ENCODE measurements at regions not wholly inside any gene's neighbourhood (a gene's known extent, or its start where the extent isn't known, plus 50 kb on each side); places are given as distances from the start of the nearest gene placed in this dataset.

DNA sequence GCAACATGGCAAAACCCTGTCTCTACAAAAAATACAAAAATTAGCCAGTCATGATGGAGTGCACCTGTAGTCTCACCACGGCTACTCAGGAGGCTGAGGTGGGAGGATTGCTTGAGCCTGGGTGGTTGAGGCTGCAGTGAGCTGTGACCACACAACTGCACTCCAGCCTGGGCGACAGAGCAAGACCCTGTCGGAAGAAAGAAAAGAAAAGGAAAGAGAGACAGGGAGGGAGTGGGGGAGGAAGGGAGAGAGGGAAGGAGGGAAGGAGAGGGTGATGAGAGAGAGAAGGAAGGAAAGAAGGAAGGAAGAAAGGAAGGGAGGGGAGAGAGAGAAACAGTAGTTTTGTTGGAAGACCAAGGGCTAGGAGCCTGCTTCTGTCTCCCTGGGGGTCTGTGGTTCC lies 142.4 kb downstream of the C9orf50 start:
- Histone ChIP-seq H3K36me3 (replicated peaks in 1 of 2; ENCODE audit: control insufficient read depth in 1 of 2, insufficient read depth in 2 of 2, low read length in 1 of 2) (no peaks in the 10 kb centered on the region), H3K27ac (ENCODE audit: low read depth in 2 of 2, low read length in 1 of 2) (no peak overlapping the region), H3K79me2 (ENCODE audit: insufficient read depth) (no peaks in the 10 kb centered on the region), H3K27me3 (ENCODE audit: insufficient read depth) (no peaks in the 10 kb centered on the region), H3K4me2 (no peak overlapping the region), H4K20me1 (ENCODE audit: insufficient read depth) (no peaks in the 10 kb centered on the region), H3K9ac (no peak overlapping the region), H3F3A (replicated peaks; ENCODE audit: insufficient read depth) (peaks cover 4% of the 10 kb centered on the region), H2AFZ (ENCODE audit: low read depth) (no peak overlapping the region), H3K9me3 (no peaks in the 10 kb centered on the region), H3K4me3 (ENCODE audit: low read depth in 2 of 2, low read length in 1 of 2) (no peak overlapping the region), H3K4me1 (ENCODE audit: control insufficient read depth in 1 of 2, insufficient read depth in 2 of 2, low read depth in 1 of 2, low read length in 1 of 2) (peaks cover 16 to 49% of the 10 kb centered on the region in 2 experiments; a peak in 3 of 4 replicates), H3K9me2 (no peaks in the 10 kb centered on the region)
- CTCF ChIA-PET: interaction anchor here (1.4 kb wide), 1 partner anchor 43 kb away, joined by 4 read pairs; no protein-coding TSS in a partner anchor
- DNase-seq: no peak
- POLR2A ChIA-PET: interaction anchor here (1.0 kb wide), 1 partner anchor 18 kb away, joined by 3 read pairs; no protein-coding TSS in a partner anchor
- TF ChIP-seq ELF1 (IDR thresholded peaks at IDR 0.05) (no peak), NFIC (IDR thresholded peaks at IDR 0.05; ENCODE audit: borderline replicate concordance) (no peak), RFX5 (IDR thresholded peaks at IDR 0.05; ENCODE audit: low read length) (no peak), EP300 (IDR thresholded peaks at IDR 0.05; ENCODE audit: borderline replicate concordance in 1 of 2, low read depth in 1 of 2, low read length in 1 of 2) (no peak), GABPA (IDR thresholded peaks at IDR 0.05; ENCODE audit: low read depth) (no peak), RCOR1 (IDR thresholded peaks at IDR 0.05; ENCODE audit: low read length) (no peak), NRF1 (IDR thresholded peaks at IDR 0.05; ENCODE audit: low read depth, low read length) (no peak), JUND (IDR thresholded peaks at IDR 0.05) (no peak), GATA2 (CRISPR knock-in tag; IDR thresholded peaks at IDR 0.05) (no peak), EZH2phosphoT487 (IDR thresholded peaks at IDR 0.05; ENCODE audit: borderline replicate concordance, low read depth) (no peak), CHD2 (IDR thresholded peaks at IDR 0.05; ENCODE audit: low read length, partially characterized antibody) (no peak), FOXJ3 (CRISPR knock-in tag; IDR thresholded peaks at IDR 0.05) (no peak), SIN3A (IDR thresholded peaks at IDR 0.05; ENCODE audit: borderline replicate concordance, low read depth, low read length) (no peak), TEAD4 (IDR thresholded peaks at IDR 0.05; ENCODE audit: borderline replicate concordance, insufficient read depth) (no peak), MXI1 (IDR thresholded peaks at IDR 0.05; ENCODE audit: low read depth, low read length) (no peak)
- TF ChIP-seq, protein P1, sequence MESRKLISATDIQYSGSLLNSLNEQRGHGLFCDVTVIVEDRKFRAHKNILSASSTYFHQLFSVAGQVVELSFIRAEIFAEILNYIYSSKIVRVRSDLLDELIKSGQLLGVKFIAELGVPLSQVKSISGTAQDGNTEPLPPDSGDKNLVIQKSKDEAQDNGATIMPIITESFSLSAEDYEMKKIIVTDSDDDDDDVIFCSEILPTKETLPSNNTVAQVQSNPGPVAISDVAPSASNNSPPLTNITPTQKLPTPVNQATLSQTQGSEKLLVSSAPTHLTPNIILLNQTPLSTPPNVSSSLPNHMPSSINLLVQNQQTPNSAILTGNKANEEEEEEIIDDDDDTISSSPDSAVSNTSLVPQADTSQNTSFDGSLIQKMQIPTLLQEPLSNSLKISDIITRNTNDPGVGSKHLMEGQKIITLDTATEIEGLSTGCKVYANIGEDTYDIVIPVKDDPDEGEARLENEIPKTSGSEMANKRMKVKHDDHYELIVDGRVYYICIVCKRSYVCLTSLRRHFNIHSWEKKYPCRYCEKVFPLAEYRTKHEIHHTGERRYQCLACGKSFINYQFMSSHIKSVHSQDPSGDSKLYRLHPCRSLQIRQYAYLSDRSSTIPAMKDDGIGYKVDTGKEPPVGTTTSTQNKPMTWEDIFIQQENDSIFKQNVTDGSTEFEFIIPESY (IDR thresholded peaks at IDR 0.05; ENCODE audit: borderline replicate concordance, low read depth): no peak
- TF ChIP-seq, protein P2, sequence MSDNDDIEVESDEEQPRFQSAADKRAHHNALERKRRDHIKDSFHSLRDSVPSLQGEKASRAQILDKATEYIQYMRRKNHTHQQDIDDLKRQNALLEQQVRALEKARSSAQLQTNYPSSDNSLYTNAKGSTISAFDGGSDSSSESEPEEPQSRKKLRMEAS (IDR thresholded peaks at IDR 0.05; ENCODE audit: low read depth): no peak
- TF ChIP-seq, protein P3, sequence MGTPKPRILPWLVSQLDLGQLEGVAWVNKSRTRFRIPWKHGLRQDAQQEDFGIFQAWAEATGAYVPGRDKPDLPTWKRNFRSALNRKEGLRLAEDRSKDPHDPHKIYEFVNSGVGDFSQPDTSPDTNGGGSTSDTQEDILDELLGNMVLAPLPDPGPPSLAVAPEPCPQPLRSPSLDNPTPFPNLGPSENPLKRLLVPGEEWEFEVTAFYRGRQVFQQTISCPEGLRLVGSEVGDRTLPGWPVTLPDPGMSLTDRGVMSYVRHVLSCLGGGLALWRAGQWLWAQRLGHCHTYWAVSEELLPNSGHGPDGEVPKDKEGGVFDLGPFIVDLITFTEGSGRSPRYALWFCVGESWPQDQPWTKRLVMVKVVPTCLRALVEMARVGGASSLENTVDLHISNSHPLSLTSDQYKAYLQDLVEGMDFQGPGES (IDR thresholded peaks at IDR 0.05; ENCODE audit: low read depth, low read length): no peak
- 100% methylated on average over 3 of the region's 3 CpGs for WGBS (ENCODE audit: low lambda C conversion rate)
